HK-2 (cell line): ENCODE measurements at regions not wholly inside any gene's neighbourhood (a gene's known extent, or its start where the extent isn't known, plus 50 kb on each side); places are given as distances from the start of the nearest gene placed in this dataset.
"Not testable (repeated sequence)": the region's sequence is repeated elsewhere in the genome, so short reads cannot be mapped to it uniquely, and the experiment has no call there.

ENCODE experiments used
- DNase-seq: peaks from one replicate; pipeline ENCODE4 v3.0.0-alpha.2; 2018; ENCODE audit not compliant: unreplicated experiment

DNA sequence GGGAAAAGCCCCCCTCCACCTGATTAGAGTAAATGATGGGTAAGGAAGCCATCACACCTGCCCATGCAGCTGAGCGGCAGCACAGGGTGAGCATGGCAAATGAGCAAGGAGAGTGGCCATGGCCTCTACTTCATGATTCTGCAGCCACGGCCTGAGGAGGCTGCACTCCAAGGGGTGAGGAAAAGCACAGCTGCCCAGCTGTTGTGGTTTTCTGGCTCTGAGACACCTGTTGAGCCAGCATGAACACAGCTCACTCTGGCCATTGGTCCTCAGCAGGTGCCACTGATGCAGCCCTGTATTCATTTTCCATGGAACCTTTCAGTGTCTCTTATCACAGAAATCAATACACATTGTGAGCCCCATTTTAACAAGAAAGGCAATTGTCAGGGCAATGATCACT lies 707.2 kb downstream of the AACS start:
- no peak for DNase-seq

DNA sequence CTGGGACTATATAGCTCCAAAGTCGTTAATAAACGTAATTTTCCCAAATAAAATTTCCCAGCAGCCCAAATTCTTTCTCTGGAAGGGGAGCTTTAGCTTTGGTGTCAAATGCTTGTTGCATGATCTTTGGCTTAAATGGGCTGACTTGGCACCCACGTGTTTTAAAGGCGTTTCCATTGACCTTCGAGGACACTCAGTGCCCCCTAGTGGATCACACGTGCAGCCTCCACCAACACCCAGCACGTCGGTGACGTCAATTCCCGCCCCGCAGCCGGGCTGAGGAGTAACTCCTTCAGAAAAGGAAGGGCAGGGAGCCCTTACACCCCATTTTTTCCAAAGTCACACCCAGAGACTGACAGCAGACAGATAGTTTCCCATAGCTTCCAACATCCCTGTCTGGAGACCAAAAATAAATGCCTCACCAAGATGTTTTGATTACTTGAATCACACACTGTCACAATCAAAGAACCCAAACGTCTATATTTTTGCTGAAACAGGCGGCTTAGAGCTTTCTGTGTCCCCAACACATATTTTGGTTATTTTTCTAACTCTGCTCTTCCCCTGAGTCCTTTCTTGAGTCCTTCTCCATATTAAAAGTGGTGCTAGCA lies 707.9 kb downstream of the AACS start:
- peak; percentile 30 for DNase-seq

DNA sequence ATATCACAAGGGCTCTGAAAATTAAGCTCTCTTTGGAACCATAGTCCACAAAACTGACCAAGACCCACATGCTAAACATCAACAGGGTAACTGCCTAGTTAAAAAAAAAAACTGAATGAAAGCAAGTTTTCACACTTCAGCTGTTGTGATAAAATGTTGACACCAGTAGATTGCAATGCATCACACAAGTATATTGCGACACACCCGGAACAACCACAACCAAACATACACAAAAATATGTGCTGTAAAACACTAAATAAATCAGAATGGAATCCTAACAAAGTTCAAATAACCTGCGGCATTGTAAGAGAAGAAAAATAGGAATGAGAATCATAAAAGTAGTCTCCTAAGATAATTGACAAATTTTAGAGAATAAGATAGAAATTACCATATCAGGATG lies 710.3 kb downstream of the AACS start:
- DNase-seq, result no peak

DNA sequence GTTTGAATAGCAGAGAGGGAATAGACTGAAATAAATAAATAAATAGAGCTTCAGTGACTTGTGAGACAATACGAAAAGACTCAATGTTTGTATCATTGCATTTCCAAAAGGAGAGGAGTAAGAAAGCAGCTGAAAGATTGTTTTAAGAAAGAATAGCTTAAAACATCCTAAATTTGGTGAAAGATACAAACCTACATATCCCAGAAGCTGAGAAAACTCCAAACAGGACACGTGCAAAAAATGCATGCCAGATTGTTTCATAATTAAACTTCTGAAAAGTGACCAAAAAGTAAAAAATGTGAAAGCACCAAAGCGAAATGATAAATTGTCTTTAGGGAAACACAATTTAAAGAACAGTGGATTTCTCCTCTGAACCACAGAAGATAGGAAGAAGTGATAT lies 711.0 kb downstream of the AACS start:
- DNase-seq, result no peak

DNA sequence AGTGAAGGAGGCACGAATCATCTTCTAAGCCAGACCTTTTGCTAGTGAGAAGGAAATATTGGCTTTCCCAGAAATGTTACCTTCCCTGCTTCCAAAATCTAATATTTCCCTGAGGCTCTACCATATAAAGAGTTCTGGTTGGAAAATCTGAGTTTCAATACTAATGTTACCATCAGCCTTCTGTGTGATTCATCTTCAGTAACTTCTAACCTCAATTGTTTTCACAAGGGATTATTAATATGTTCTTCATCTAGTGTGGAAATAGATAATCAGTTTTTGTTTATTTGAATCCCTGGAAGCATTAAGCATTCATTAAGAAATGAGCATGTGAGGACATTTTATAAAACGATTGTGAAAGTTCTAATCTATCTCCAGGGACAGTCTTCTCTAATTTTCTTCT lies 720.9 kb downstream of the AACS start:
- no peak for DNase-seq

DNA sequence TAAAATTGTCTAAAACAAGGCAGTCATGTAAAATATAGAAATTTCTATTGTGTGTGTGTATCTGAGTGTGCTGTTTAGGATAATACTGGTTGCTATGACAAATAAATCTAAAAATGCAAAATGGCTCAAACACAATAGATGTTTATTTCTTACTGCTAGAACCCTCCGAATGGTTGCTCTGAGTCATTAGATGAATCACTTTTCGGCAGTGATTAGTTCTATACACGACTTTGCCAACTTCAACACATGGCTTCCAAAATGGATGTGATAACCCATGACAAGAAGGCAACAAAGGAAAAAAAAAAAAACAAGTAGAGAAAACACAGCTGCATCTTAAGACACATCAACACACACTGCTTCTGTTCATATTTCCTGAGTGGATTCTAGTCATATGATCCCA lies 729.2 kb downstream of the AACS start:
- DNase-seq, result no peak

DNA sequence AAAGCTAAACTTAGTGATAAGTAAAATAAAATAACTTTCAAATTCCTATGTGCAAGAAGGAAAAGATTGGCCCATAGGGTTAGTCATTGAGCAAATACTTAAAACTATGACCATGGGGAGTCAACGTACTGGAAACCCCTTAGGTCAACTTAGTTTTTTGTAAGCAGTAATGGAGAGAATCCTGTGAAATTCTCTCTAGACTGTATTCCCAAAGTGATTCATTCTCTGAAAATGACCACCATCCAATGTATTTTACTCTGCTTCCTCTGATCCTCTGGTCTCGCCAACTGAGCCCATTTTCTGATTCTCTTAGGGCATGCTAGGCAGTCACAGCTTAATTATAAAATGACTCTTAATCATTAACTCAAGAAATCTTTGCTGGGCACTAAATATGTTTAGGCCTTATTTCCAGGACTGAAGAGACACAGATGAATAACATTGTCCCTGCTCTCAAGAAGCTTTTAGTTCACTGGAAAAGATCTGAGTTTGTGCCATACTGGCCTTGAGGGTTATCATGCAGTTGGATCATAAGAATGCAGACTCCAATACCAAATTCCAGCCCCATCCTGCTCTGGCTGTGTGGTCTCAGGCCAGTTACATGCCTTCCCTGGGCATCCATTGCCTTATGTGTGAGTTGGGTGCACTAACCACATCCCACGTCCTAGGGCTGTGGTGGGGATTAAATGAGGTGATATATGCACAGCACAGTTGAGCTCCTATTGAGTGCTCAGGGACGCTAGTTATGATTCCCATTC lies 732.4 kb downstream of the AACS start:
- no peak for DNase-seq

DNA sequence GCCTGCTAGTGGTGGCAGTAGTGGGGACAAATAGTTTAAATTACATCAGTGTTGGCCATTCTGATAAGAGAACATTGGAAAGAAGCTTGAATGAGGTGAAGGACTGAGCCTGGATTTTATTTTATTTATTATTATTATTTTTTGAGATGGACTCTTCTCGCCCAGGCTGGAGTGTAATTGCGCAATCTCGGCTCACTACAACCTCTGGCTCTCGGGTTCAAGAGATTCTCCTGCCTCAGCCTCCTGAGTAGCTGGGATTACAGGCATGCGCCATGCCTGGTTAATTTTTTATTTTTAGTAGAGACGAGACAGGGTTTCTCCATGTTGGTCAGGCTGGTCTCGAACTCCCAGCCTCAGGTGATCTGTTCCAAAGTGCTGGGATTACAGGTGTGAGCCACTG lies 739.4 kb downstream of the AACS start:
- no peak for DNase-seq

DNA sequence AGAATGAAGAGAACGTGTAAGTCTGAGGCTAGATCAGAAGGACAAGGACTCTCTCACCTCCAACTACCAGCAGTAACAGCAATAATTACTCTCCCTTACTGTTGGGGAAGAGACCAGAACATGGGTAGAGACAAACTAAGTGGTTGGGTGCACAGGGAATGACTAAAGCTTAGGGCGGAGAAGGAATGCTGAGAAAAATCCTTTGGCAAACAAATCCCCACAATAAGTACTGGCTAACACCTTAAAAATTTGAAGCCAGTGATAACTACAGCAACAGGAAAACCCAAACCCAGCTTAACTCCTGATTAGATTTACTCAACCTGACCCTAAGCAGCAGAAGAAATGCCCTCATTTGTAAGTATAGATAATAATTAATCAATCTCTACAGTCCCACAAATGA lies 759.0 kb downstream of the AACS start:
- no peak for DNase-seq

DNA sequence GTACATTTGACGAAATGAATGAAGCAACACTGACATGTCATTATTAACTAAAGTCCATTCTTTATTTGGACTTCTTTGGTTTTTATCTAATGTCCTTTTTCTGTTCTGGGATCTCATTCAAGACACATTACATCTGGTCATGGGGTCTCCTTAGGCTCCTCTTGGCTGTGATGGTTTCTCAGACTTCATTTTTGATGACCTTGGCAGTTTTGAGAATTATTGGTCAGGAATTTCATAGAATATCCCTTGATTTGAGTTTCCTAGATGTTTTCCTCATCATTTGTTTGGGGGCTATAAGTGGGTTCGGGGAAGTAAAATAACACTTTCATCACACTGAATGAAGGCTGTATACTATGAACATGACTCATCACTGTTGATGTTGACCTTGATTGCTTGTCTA lies 770.6 kb downstream of the AACS start:
- DNase-seq, result no peak

DNA sequence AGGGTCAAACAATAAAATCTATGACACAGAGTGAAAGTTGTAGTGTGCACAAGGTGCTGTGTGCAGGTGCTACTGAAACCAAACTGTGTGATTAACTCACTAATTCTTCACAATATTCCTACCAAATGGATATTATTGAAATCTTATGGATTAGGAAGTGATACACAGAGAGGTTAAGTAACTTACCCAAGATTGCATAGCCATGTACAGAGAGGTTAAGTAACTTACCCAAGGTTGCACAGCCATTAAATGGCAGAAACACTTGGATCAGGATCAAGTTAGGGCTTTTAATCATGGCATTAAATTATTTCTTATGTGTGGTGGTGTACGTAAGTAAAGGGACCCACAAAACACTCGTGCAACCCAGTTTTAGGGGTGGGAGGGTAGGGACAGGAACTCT lies 771.4 kb downstream of the AACS start:
- DNase-seq, result no peak

DNA sequence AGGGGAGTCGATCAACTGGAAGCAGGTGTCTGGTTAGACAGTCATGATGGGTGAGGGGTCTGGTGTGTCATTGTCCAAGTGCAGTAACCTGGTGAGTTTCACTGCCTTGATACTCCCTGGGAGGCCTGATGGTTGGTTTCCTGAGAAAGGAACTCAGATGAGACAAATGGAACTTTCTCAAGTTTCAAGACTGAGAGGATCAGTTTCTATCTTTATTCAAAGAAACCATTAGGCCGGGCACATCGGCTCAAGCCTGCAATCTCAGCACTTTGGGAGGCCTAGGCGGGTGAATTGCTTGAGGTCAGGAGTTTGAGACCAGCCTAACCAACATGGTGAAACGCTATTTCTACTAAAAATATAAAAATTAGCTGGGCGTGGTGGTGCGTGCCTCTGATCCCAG lies 776.1 kb downstream of the AACS start:
- DNase-seq, result no peak

DNA sequence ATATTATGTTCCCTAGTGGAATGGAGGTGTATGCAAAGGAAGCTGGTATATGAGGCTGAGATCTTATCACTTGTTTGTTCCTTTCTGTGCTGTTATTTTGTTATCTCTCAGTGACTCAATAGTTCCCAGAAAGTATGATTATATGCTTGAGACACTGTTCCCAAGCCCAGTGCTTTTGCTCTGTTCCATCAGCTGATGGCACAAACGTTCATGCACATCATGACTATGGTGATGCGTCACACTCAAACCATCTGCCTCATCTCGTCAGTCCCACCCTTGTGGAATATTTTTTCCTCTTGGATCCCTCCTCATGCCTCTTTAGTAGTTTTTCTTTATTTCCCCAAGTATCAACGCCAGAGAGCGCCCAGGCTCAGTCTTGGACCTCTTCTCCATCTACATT lies 786.9 kb downstream of the AACS start:
- no peak for DNase-seq

DNA sequence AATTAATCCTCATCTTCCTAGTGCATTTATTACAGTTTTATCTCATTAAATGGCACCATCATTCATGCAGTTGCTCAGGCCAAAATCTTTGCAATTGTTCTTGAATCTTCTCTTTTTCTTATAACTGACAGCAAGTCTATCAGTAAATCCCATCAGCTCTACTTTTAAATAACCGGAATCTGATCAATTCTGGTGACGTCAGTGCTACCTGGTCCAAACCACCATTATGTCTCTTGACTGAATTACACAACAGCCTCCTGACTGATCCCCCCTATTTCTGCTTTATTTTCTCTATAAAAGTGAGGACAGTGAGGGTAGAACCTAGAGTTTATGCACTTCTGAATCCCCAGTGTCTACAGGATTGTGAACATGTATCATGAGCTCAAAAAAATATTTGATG lies 787.4 kb downstream of the AACS start:
- no peak for DNase-seq

DNA sequence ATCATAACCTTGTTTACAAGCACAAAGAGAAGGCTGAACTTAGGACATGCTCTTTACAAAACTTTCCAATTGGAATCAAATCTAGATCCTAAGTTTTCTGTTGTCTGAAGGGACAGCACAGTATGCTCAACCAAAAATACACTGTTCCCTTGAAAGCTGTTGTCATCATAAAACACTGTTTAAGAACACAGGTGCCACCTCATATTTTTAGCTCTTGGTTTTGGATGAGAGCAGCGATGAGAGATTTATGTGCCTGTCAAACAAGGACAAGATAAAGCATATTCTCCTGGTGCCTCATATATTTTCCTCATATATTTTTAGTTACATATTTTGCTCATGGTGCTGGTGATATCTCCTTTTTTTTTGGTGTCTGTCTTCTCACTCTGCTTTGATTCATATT lies 788.4 kb downstream of the AACS start:
- no peak for DNase-seq

DNA sequence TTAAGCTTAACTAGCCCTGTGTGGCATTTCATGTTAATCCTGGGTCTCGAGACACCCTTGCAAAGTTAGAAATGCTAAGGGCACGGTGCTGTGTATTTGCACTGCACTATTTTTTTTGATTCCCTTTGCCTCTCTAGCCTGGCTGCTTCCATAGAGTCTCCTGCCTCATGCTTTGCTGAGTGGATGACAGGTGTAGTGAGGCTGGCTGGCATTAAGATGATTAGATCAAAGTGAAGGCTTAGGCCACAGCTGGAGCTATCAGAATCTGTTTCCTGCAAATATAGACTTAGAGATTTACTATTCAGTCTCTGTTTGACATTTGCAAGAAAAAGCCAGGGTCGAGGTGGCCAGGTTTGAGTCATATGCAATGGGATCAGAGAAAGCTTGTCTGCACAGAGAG lies 791.1 kb downstream of the AACS start:
- no peak for DNase-seq

DNA sequence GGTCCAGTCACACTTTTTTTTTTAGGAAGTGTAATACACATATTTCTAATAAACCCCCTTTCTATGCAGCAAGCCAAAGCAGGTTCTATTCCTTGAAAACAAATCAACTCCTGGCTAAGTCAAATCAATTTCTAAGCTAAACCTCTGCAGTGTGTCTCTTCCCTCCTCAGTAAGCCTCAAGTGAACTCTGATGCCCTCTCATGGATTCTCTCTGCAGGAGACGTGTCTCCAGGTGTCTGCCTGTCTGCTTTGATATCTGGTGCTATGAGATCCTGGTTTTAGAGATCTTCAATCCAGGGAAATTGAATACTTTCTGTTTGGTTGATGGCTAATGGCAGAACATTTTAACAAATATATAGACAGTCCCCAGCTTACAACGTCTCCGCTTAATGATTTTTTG lies 791.7 kb downstream of the AACS start:
- DNase-seq, result no peak

DNA sequence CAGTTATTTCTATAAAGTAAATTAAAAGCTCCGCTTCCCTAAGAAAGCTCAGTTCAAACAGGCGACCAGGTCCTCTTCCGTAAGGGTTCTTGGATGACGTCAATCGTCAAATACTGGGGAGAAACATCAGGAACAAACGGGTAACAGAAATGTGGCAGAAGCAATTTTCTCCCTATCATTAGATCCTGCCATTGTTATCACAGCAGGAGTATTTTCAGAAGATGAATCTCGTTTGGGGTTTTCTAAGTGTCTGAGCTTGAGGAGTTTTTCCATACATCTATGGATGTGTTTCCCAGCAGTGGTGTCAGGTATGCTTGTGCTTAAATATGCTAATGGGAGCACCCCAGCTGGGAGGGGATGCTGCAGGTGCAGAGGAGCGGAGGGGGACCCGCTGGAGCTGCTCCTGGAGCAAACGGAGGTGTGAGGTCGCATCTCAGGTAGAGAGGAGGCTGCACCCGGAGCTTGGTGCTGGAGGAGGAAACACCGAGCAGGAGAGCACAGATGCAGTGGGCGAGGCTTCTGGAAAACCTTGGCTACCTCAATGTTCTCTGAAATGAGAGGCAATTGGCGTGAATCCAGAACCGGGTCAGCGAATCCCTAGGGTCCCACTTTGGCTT lies 795.5 kb downstream of the AACS start:
- DNase-seq, result no peak

DNA sequence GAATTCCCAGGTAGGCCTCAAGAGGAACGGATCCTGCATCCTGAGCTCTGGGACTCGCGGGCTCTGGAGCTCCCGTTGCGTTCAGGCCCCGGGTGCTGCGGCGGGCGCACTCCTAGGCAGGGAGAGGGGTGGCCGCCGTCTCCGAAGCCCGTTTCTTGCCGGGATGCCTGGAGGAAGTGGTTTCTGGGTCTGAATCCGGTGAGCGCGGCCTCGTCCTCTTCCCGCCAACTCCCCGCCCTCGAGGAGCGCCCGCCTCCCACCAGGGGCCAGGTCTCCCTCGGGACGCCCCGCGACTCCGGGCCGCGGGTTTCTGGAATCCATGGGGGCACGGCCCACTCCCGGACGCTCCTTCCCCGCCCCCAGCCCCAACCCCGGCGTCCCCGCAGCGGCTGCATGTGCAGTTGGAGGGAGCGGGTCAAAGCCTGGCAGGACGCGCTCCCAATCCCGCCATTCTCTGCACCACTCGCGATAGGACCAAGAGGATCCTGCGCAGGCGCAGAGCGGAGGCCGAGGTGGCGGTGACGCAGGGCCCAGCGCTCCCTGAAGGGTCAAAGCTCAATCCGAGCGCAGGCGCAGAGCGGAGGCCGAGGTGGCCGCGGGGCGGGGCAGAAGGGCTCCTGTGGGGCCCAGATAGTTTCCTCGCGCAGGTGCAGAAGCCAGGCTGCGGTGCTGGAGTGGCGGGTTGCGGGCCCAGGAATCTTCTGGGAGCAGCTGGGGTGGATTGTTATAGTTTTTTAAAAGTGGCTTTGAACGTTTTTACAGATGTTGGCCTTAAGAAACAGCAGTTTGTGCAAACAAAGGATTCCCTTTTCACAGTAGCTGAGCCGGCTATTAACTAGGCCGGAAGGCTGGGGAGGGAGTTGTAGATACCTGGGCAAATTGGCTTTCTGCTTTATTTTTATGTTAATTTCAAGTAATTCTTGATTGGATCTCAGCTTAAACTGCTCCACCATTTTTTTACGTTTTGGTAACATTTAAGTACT lies 796.4 kb downstream of the AACS start:
- DNase-seq, result no peak

DNA sequence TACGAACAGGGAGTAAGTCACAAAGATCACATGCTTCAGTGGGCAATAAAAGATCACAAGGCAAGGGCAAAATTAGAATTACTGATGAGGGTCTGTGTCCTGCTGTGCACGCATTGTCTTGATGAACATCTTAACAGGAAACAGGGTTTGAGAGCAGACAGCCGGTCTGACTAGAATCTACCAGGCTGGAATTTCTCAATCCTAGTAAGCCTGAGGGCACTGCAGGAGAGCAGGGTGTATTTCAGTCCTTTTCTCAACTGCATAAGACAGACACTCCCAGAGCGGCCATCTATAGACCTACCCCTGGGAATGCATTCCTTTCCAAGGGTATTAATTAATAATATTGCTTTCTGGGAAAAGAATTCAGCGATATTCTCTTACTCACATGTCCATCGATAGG lies 800.0 kb downstream of the AACS start:
- DNase-seq, result not testable (repeated sequence)

DNA sequence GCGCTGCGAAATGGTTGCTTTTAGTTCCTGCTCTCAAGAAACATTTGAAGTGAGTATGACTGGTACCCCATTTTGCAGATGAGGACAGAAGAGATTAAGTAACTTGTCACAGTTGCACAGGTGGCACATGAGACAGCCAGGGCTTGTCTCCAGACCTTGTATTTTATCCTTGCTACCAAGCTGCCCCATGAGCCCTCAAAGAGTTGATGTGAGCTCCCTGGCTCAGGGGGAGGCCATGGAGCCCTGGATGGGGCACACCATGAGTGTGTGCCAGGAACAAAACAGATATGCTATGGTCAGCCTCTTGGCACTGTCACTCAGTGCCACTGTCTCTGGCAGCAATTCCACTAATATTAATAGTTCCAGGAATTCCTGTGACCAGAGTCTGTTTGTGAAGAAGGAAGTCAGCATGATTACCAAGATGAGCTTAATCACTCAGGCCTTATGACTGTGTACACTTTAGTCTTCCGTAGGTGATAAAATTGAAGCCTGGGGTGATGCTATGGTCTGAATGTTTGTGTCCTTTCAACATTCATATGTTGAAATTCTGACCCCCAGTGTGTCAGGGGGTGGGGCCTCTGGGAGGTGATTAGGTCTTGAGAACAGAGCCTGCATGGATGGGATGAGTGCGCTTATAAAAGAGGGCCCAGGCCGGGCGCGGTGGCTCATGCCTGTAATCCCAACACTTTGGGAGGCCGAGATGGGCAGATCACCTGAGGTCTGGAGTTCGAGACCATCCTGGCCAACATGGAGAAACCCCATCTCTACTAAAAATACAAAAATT lies 806.8 kb downstream of the AACS start:
- no peak for DNase-seq

DNA sequence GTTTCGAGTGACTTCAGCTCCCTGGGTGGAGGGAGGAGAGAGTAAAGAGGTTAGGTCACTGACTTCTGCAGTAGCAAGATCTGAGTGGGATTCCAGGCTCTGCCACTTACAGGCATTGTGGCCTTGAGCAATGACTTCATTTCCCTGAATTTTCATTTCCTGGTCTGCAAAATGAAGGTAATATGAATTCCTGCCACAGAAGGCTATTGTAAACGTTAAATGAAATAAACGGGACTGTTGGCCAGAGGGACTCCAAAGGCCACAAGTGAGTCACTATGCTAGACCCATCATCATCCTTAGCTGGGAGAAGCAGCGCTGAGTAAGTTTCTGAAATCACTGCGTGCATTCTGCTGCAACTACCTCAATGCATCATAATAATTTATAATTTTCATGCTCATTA lies 807.8 kb downstream of the AACS start:
- no peak for DNase-seq
